Suppressor macrophage (primary cell): ENCODE measurements at regions not wholly inside any gene's neighbourhood (a gene's known extent, or its start where the extent isn't known, plus 50 kb on each side); places are given as distances from the start of the nearest gene placed in this dataset.

ENCODE experiments used
- DNase-seq, 4 experiments: peaks; one replicate each; pipeline ENCODE4 v3.0.0-alpha.2; 2020 to 2022

DNA sequence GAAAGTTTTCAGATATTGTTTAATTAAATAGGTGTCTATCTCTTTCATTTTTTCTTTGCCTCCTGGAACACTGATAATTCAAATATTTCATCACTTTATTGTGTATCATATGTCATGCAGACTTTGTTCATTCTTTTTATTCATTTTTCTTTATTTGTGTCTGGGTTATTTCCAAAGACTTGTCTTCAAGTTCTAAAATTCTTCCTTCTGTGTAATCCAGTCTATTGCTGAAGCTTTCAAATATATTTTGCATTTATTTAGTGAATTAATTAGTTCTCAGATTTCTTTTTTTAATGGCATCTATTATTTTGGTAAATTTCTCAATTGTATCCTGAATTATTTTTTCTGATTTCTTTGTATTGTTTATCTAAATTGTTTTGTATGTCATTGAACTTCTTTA lies 70.1 kb downstream of the ZNF330 start:
- DNase-seq = no peak

DNA sequence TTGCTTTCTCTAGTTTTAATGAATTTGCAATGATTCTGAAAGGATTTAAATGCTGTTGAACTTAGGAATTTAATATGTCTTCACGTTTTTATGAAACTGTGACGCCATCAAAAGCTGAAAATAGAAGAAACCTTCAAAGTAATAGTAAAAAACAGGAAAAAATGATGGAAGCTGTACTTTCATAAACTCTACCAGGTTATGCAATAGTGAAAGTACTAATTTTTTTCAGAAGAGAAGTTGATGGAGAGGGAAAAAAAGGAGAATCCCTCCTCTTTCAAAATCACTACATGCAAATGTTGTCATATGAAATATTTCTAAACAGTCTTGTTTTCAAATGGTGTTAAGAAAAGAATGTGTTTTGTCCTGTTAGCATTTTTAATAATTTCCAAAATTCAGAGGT lies 73.6 kb downstream of the ZNF330 start:
- peak in 2 of 4 experiments; percentile 70 to 80 for DNase-seq

DNA sequence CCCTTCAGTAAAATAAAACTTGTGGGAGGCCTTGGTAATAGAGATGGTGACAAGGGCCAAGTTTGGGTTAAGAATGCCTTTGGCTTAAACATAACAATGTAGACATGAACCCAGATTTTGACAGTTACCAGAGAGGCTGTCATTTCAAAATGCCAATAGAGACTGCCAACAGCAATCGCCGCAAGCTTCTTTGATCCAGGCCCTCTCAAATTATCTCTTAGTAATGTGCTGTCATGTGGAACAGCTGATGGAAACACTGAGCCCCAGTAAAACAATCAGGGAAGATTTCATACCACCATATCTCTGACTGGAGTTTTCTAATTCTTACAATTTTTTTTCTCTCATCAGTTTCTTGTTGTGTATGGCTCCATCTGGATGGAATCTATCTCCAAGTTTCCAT lies 80.5 kb downstream of the ZNF330 start:
- DNase-seq = no peak

DNA sequence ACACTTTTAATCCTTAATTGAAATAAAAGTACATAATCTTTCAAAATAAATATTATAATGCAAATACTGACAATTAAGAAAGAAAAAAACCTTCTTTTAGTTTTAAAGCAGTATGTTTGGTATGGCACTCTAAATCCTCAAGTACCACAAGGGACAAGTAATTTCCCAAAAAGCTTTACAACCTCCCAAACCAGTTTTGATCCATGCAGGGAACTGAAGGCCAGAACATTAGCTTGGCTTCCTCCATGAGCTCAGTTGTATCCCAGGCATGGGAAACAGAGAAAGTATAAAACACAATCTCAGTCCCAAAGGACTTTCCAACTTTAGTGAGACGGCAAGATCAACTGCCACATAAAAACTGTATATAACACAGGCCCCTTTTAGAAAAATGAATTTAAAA lies 82.2 kb downstream of the ZNF330 start:
- no peak for DNase-seq

DNA sequence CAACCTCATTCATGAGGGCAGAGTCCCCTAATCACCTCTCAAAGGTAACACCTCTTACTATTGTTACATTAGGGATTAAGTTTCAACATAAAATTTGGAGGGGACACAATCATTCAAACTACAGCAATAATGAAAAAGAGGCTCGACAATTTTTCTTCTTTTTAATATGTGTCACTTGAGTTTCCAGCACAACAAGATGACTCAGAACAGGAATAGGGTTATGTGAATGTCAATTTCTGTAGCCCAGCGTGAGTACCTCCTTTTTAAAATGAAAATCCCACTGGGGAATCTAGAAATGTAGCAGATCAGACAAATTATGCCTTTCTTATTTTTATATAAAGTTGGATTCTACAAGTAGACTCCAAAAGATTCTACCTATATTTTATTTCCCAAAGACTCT lies 83.7 kb downstream of the ZNF330 start:
- DNase-seq = no peak

DNA sequence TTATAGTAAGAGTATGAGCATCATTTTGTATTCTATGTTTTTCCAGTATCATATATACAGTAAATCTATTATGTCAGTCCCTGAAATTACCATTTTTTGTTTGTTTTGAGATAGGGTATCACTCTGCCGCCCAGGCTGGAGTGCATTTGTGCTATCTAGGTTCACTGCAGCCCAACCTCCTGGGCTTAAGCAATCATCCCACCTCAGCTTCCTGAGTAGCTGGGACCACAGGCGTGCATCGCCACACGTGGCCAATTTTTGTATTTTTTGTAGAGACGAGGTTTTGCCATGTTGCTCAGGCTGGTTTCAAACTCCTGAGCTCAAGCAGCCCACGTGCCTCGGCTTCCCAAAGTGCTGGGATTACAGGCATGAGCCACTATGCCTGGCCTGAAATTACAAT lies 85.6 kb downstream of the ZNF330 start:
- DNase-seq = no peak

DNA sequence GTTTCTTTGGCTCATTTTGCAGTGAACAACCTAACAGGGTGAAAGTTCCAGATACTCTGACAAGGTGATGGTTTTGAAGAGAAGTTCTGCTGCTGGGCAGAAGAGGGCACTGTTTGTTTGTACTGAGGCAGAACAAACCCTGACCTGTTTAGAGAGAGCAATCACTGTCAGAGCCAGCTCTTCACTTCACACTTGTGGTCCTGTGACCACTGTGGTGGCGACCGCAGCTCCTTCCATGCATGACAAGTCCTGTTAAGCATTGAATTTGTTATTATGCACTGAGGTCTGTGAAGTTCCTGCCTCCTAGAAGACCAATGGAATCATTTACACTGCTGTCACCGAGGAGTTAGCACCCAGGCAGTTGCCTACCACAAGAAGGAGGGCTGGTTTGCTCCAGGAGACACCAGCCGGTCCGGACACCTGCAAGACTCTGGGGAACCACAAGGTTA lies 86.6 kb downstream of the ZNF330 start:
- DNase-seq = peak; percentile 51 to 78 (median 74)

DNA sequence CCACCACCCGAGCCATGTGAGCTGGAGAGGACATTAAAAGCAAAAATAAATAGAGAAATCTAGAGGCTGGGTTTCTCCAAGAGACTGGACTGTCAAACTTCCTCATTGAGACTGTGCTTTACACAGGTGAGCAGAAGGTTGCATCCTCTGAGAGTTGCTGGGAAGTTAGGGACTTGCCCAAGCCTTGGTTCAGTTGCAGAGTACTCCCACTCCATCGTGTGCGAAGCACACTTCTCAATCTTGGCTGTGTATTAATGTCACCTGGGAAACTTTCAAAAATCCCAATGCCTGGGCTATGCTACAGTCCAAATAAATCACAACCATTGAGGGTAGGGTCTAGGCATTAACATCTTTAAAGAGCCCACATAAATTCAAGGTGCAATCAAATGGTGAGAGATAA lies 89.2 kb downstream of the ZNF330 start:
- no peak for DNase-seq

DNA sequence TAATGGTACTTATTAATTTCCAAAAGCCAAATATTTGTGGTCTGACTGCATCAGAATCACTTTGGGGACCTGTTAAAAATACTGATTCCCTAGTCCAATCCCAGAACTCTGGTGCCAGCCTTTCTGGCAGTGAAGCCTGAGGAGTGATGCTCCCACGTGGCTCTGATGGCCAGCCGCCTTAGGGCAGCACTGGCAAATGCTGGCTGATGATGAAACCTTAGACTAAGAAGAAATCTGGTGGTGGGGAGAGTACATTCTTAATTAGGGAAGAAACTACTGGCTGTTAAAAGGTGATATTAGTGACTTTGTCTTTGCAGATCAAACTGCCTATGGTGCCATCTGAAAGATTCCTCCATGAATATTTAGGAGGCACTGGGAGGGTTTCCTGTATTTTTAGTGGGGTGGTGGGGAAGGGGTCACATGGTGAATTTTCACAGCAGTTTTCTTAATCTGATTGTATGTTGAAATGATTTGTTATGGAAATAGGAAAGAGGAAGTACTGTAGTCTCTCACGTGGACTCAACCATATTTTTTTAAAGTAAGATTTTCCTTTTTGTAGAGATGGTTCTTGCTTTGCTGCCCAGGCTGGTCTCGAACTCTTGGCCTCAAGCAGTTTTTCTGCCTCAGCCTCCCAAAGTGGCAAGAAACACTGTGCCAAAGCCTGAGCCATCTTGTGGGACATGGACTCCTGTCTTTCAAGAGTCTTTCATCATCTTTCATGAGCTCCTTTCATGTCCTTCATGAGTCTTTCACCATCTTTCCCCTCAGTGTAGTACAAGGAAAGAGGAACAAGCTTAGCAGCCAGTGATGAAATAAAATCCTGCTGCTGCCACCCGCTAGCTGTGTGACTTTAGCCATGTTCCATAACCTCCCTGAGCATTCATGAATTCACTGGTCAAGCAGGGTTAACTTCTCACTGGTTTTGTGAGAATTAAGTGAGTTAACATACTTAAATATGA lies 90.8 kb downstream of the ZNF330 start:
- DNase-seq = peak; percentile 62 to 89 (median 79)

DNA sequence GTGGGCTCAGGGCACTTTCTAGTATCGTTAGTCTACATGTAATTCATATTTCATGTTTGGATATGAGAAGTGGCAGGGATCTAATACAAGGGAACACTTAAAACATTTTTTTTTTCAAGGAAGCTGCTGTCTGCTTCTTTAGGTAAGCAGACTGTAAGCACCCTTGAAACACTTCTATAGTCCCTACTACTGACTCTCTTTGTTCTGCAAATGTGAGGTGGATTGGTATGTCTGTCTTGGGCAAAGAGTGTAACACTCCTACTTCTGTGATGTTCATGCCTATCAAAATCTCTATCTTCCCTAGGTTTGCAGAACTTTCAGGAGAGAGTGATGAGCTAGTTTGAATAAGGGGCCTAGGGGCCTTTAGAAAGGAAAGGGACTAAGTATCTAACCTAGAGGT lies 93.9 kb downstream of the ZNF330 start:
- no peak for DNase-seq

DNA sequence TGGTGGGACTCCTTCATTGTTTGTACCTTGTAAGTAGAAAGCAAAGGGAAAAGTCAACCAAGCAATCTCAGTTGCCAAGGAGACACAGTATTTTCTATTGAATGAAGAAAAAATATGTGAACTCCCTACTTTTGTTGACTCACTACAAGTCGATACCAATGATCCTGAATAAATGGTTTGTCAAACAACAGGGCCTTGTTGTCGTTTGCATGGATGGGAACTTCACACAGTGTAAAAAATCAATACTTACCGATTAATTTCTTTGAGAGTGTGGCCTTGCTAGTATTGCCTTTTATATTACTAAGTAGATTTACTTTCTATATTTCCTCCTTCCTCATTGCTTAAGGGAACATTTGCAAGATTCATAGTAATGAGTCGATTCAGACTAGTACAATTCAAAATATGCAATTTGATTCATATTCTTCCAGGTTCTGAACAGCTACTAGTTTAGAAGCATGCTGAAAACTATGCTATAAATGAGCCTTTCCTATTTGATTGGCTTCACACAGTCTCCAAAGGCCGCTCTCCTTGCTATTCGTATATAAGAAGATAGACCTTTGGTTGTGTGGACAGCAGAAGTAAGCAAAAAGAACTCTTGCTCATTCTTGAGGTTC lies 108.0 kb downstream of the ZNF330 start:
- DNase-seq = no peak

DNA sequence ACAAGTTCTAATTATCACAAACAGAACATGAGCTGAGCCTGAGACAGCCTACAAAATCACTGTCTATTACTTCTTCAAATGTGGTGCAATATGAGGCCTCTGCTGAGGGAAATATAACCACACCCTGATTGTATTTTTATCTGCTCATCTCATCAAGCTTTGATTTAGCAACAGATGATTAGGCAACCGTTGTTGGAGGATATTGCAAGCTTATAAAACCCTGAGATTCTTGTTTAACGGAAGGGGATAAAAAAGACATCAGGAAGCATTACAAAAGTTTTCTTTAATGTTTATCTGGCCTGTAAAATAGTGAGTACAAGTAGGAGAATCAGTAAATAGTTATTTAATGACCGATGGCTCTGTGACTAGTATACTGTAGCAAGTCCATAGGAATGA lies 108.5 kb downstream of the ZNF330 start:
- DNase-seq = peak; percentile 68 to 96 (median 88)

DNA sequence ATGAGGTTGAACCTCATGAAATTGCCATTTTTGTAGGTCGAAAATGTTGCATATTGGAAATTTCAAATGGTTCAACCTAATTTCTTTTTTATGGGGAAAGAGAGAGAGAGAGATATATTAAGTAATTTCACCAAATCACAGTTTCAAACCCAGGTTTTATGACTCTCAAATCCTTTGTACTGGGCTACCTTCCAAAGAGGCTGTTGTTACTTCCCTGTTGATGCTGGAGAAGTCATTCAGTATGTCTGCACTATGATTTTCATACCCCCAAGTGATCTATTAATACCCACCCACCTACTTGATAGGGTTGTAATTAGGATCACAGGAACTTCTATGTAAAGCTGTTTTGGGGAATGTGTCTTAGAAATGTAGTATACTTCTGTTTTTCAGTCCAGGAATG lies 109.9 kb downstream of the ZNF330 start:
- no peak for DNase-seq

DNA sequence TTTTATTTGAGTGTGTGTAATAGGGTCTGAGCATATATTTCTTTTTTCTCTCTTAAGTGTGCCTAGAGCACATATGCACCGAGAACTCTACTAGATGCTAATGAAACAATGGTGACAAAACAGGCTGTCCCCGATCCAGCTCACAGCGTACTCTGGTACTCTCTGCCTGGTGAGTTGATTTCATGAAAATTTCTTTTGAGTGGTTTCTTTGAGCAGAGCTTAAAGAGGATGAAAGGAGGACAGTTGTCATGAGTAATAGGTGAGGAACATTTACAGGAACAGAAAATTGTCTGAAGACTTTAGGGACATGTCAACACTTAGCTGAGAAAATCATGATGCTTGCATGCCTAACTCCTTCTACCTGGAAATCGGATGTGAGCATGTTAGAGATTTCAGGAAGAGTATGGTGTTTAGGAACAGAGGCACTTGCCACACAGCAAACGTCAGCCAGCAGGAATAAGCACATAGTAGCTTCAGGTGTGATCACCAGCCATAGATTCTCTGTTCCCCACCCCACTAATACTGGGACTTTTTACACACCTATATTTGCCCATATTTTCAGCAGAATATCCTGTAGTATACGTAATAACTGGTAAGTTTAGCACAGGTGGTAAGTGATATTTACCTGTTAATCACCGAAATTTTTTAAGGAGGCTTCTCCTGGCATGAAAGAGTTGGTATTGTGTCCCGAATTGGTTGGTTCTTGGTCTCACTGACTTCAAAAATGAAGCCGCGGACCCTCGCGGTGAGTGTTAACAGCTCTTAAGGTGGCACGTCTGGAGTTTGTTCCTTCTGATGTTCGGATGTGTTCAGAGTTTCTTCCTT lies 111.1 kb downstream of the ZNF330 start:
- no peak for DNase-seq

DNA sequence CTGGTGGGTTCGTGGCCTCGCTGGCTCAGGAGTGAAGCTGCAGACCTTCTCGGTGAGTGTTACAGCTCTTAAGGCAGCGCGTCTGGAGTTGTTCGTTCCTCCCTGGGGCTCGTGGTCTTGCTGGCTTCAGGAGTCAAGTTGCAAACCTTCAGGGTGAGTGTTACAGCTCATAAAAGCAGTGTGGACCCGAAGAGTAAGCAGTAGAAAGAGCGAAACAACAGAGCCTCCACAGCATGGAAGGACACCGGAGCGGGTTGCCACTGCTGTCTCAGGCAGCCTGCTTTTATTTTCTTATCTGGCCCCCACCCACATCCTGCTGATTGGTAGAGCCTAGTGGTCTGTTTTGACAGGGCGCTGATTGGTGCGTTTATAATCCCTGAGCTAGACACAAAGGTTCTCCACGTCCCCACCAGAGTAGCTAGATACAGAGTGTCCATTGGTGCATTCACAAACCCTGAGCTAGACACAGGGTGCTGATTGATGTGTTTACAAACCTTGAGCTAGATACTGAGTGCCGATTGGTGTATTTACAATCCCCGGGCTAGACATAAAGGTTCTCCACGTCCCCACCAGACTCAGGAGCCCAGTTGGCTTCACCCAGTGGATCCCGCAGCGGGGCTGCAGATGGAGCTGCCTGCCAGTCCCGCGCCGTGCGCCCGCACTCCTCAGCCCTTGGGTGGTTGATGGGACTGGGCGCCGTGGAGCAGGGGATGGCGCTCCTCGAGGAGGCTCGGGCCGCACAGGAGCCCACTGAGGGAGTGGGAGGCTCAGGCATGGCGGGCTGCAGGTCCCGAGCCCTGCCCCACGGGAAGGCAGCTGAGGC lies 111.9 kb downstream of the ZNF330 start:
- peak in 3 of 4 experiments; percentile 27 to 35 (median 35) for DNase-seq

DNA sequence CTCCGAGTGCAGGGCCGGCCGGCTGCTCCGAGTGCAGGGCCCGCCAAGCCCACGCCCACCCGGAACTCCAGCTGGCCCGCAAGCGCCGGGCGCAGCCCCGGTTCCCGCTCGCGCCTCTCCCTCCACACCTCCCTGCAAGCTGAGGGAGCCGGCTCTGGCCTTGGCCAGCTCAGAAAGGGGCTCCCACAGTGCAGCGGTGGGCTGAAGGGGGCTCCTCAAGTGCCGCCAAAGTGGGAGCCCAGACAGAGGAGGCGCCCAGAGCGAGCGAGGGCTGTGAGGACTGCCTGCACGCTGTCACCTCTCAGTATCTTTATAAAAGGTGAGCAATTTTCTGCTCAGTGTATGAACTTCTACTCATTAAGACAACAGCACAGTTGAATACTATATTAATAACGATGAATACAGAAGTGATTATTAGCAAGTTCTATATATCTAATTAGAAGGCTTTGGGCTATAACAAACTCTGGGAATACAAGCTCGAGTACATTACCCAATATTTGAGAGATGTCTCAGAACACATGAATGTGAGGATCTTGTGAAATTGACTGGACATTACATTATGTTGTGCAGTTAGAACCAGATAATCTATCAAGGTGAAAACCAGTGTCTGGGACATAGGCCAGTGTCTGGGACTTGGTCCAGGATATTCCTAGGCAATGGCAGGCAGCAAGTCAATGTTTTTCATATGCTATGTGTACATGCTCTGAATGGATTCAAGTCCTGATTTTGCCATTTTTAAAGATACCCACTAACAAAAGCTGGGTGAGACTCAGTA lies 112.9 kb downstream of the ZNF330 start:
- DNase-seq = peak in 1 of 4 experiments; percentile 29

DNA sequence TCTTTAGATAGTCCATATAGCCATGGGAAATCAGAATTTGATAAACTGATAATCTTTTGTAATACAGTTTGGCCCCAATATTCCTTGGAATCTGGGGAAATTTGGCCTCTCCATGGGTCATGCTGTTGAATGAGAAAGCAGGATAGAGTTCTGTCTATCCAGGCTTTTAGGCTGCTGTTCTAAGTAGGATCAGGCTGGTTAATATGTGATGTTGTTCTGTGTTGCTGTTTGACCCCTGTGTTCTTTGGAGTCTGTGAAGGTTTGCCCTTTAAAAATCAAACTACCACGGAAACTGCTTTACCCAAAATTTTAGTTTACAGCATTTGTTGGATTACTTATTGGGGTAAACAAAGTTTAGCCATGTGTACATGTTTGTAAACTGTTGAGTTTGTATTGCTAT lies 114.5 kb downstream of the ZNF330 start:
- no peak for DNase-seq

DNA sequence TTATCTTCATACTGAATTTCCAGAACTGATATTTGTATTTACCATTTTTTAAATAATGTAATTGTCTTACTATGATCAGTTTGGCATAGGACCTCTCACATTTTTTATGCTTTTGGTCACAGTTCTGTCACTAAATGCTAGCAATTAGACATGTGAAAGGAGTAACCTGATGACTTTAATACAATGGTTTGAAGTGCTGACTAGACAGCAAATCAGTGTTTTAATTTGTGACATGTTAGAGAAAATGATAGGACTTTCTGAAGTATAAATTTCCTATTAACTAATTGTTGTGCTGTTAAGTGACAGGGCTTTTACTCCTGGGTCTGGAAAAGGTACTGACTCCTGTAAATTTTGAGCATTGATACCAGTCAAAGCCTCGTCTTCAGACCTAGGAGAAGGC lies 117.5 kb downstream of the ZNF330 start:
- no peak for DNase-seq

DNA sequence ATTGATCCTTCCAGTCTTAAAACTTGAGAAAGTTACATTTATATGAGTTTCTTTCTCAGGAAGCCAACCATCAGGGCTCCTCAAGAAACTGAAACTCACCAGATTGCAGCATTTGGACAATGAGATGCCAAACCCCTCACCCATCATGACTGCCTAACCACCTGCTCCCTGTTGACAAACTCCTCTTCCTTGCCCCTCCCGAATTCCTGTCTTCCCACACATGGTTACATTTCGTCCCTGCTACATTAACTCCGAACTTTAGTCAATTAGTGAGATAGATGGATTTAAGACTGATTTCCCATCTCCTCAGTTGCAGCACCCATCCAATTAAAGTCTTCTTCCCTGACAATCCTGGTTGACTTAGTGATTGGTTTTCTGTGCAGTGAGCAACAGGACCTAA lies 118.7 kb downstream of the ZNF330 start:
- DNase-seq = no peak

DNA sequence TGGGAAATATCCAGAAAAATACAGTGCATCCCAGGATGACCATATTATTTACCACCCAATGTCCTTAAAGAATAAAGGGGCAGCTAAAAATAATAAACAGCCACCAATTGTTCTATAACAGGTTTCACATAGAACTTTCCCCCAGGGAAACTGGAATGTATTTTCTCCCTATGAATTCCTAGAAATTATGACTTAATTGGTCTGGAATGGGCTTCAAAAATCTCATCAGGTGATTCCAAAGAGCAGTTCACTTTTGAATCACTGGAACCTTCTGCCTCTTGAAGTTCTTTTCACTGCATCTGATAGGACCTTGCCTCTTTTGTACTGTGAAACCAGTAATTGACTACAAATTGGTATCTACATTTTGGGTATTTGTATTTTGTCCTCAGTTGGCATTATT lies 119.3 kb downstream of the ZNF330 start:
- no peak for DNase-seq

DNA sequence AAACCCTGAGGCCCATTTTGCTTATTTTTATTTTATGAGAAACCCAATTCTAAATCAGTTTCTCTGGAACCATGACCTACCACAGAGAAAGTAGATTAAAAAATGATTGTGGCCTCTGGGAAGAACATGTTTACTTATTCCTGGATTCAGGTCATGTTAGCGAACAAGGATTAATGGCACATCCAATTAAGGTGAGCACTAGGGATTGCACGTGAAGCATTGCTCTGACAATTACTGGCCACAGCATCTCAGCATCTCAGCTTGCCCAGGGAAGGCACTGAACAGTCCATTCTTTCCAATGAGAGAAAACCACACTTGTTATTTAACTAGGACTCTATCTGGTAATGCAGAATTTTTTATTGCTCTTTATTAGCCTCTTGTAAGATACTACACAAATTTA lies 119.8 kb downstream of the ZNF330 start:
- DNase-seq = no peak
